Mammary epithelial cell (primary cell): ENCODE measurements at regions not wholly inside any gene's neighbourhood (a gene's known extent, or its start where the extent isn't known, plus 50 kb on each side); places are given as distances from the start of the nearest gene placed in this dataset.

ENCODE experiments used
- CTCF ChIP-seq, 2 donors: IDR thresholded peaks in 1 of 2; conservative IDR thresholded peaks in 1 of 2; 2 replicates each; pipeline ENCODE4 v1.5.1; 2011 to 2012; ENCODE audit warnings: inconsistent platforms in 2 of 2, low read length in 2 of 2, mild to moderate bottlenecking in 2 of 2, control low read depth in 1 of 2, low read depth in 1 of 2; ENCODE audit not compliant: insufficient read depth in 1 of 2; ENCODE audit errors: extremely low read depth in 1 of 2
- EZH2 ChIP-seq: IDR thresholded peaks from 2 replicates; pipeline ENCODE4 v1.6.1; 2012; ENCODE audit warnings: low read length, inconsistent platforms, borderline replicate concordance

GRCh38 chr5:114238771-114239313 is 123.0 kb upstream of the KCNN2 start:
- TF ChIP-seq CTCF (conservative IDR thresholded peaks at IDR 0.05 in 1 of 2, IDR thresholded peaks at IDR 0.05 in 1 of 2; ENCODE audit: extremely low read depth in 1 of 2, insufficient read depth in 1 of 2, low read depth in 1 of 2, low read length in 2 of 2) (no peak), EZH2 (no peak)
